KMS-11 (cell line): ENCODE measurements at regions not wholly inside any gene's neighbourhood (a gene's known extent, or its start where the extent isn't known, plus 50 kb on each side); places are given as distances from the start of the nearest gene placed in this dataset.

Experiments used
- H2AFZ ChIP-seq: fragments of 200-600 bp; sonication (generic); 2 replicates; pipeline ENCODE4 v1.6.1; 2016; ENCODE audit warnings: antibody characterized with exemption, mixed run types, low read depth
- H3K27ac ChIP-seq: fragments of 200-600 bp; sonication (generic); 2 replicates; pipeline ENCODE4 v1.6.1; 2016; ENCODE audit warnings: mild to moderate bottlenecking, mixed run types
- H3K27me3 ChIP-seq: fragments of 200-600 bp; sonication (generic); 2 replicates; pipeline ENCODE4 v1.6.1; 2017; ENCODE audit warnings: mild to moderate bottlenecking, low read depth, mixed run types, moderate library complexity; ENCODE audit not compliant: insufficient read depth
- H3K36me3 ChIP-seq: fragments of 200-600 bp; sonication (generic); 2 replicates; pipeline ENCODE4 v1.6.1; 2017; ENCODE audit warnings: mild to moderate bottlenecking, mixed run types; ENCODE audit not compliant: insufficient read depth
- H3K4me1 ChIP-seq: fragments of 200-600 bp; sonication (generic); 2 replicates; pipeline ENCODE4 v1.6.1; 2016; ENCODE audit warnings: mild to moderate bottlenecking, low read depth, mixed run types; ENCODE audit not compliant: poor library complexity, severe bottlenecking
- H3K4me2 ChIP-seq: fragments of 200-600 bp; sonication (generic); 2 replicates; pipeline ENCODE4 v1.7.0; 2016; ENCODE audit warnings: mild to moderate bottlenecking, mixed run types
- H3K4me3 ChIP-seq: fragments of 200-600 bp; sonication (generic); IDR thresholded peaks from 2 replicates; pipeline ENCODE4 v1.6.1; 2017; ENCODE audit warnings: low read depth, low read length, mixed read lengths; ENCODE audit not compliant: insufficient read depth
- H3K79me2 ChIP-seq: fragments of 200-600 bp; sonication (generic); 2 replicates; pipeline ENCODE4 v1.6.1; 2016; ENCODE audit warnings: low read depth, mixed run types; ENCODE audit not compliant: insufficient read depth
- H3K9ac ChIP-seq: fragments of 200-600 bp; sonication (generic); 2 replicates; pipeline ENCODE4 v1.6.1; 2016; ENCODE audit warnings: mild to moderate bottlenecking, mixed run types
- H4K20me1 ChIP-seq: fragments of 200-600 bp; sonication (generic); 2 replicates; pipeline ENCODE4 v1.6.1; 2016; ENCODE audit warnings: mild to moderate bottlenecking, mixed run types; ENCODE audit not compliant: insufficient read depth
- CTCF ChIP-seq: fragments of 200-600 bp; sonication (generic); conservative IDR thresholded peaks from 2 replicates; pipeline ENCODE4 v1.6.1; 2017; ENCODE audit warnings: low read depth, mild to moderate bottlenecking, antibody characterized with exemption, low read length, moderate library complexity, mixed read lengths

GRCh38 chr12:25653487-25654175, 100.5 kb upstream of the LMNTD1 start:
- H4K20me1 ChIP-seq, result no peaks in the 10 kb centered on the region
- no peak overlapping the region for H2AFZ ChIP-seq
- H3K27ac ChIP-seq, result no peak overlapping the region
- H3K9ac ChIP-seq, result no peak overlapping the region
- no peaks in the 10 kb centered on the region for H3K79me2 ChIP-seq
- H3K36me3 ChIP-seq, result no peaks in the 10 kb centered on the region
- no peaks in the 10 kb centered on the region for H3K4me1 ChIP-seq
- no peaks in the 10 kb centered on the region for H3K27me3 ChIP-seq
- no peak for TF ChIP-seq CTCF
- H3K4me2 ChIP-seq, result no peak overlapping the region
- H3K4me3 ChIP-seq, result no peak overlapping the region

GRCh38 chr12:25655702-25656101, 102.6 kb upstream of the LMNTD1 start:
- Histone ChIP-seq H3K79me2 (no peaks in the 10 kb centered on the region), H3K4me1 (no peaks in the 10 kb centered on the region), H4K20me1 (no peaks in the 10 kb centered on the region), H2AFZ (no peak overlapping the region), H3K4me3 (no peak overlapping the region), H3K9ac (no peak overlapping the region), H3K27ac (no peak overlapping the region), H3K36me3 (no peaks in the 10 kb centered on the region), H3K27me3 (no peaks in the 10 kb centered on the region), H3K4me2 (no peak overlapping the region)
- no peak for TF ChIP-seq CTCF

- H3K9ac ChIP-seq, result no peak overlapping the region
- H2AFZ ChIP-seq, result no peak overlapping the region
- H3K27me3 ChIP-seq, result no peaks in the 10 kb centered on the region
- no peak overlapping the region for H3K27ac ChIP-seq
- H3K4me3 ChIP-seq, result no peak overlapping the region
- no peaks in the 10 kb centered on the region for H3K4me1 ChIP-seq
- no peak for TF ChIP-seq CTCF
- H3K79me2 ChIP-seq, result no peaks in the 10 kb centered on the region
- no peak overlapping the region for H3K4me2 ChIP-seq
- H3K36me3 ChIP-seq, result no peaks in the 10 kb centered on the region
- H4K20me1 ChIP-seq, result no peaks in the 10 kb centered on the region
Measured at GRCh38 chr12:25659621-25660020, 106.5 kb upstream of the LMNTD1 start.

- no peaks in the 10 kb centered on the region for H3K79me2 ChIP-seq
- H2AFZ ChIP-seq, result no peak overlapping the region
- H3K27me3 ChIP-seq, result no peaks in the 10 kb centered on the region
- H4K20me1 ChIP-seq, result no peaks in the 10 kb centered on the region
- H3K9ac ChIP-seq, result no peak overlapping the region
- no peaks in the 10 kb centered on the region for H3K36me3 ChIP-seq
- H3K4me2 ChIP-seq, result no peak overlapping the region
- no peak for TF ChIP-seq CTCF
- no peak overlapping the region for H3K4me3 ChIP-seq
- no peak overlapping the region for H3K27ac ChIP-seq
- H3K4me1 ChIP-seq, result no peaks in the 10 kb centered on the region
Measured at GRCh38 chr12:25670076-25671055, 117.3 kb upstream of the LMNTD1 start.
